Putamen (tissue), 1 donor: ENCODE measurements at regions not wholly inside any gene's neighbourhood (a gene's known extent, or its start where the extent isn't known, plus 50 kb on each side); places are given as distances from the start of the nearest gene placed in this dataset.
"Not testable (repeated sequence)": the region's sequence is repeated elsewhere in the genome, so short reads cannot be mapped to it uniquely, and the experiment has no call there.

Experiments
- DNase-seq: peaks from one replicate; pipeline ENCODE4 v3.0.0-alpha.2; 2016; ENCODE audit warnings: low spot score

DNA sequence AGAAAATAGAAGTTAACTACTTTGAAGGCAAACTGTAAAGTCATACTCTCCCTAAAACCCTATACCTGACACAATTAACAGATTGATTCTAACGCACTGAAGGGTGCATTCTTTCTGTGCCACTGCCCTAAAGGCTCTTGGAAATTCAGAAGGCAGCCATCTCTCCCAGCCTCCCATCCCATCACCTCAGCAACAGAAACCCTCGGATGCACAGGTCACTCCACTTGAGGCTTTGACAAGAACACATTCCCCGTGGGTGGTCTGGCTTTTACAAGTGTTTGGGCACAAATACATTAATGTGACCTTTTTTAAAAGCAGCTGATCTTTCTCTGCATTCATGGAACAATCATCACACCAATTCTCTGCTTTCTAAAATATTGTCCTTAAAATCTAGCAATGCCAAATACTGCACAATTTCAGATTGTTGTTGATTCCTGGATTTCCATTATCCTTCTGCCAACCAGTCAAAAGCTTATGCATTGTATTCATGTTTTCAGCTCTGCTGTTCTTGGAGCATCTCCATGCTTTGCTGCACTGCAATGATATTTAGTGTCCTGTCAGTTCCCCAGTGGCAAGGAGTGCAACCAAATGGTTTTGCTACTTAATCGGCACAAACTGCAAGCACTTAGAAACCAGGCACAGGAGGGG lies 175.6 kb downstream of the TMEM161B start:
- DNase-seq = peak; percentile 52

DNA sequence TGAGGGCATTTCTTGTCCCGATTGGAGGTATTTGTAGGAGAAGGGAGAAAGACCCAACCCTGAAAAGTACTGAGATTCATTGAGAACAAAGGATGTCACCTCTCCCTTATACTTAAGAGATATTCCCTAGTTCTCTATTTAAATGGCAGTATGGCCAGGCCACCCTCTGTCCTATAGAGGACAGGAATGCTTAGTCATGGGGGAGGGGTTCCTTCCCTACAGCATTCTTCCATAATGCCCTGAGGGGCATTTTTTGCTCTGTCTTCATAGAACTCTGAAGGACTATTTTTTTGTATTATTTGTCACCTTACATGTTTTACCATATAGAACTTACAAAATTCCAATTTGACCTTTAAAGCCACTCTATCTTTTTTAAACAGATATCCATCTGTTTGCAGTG lies 176.3 kb downstream of the TMEM161B start:
- DNase-seq = no peak

DNA sequence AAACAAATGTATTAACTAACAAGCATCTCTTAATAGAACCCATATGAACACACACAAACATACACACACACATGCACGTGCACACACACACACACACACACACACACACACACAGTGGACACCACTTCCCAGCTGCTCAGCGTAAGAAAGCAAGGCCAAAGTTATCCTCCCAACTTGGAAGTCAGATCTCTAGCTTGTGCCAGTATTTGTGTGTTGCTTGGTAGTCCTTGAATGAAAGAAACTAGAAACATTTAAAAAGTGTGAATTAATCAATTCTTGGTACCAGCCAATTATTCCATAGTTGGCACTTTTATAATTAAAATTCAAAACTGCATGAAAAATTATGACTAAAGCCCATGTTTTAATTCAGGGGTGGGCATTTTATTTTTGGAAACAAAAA lies 178.1 kb downstream of the TMEM161B start:
- no peak for DNase-seq

DNA sequence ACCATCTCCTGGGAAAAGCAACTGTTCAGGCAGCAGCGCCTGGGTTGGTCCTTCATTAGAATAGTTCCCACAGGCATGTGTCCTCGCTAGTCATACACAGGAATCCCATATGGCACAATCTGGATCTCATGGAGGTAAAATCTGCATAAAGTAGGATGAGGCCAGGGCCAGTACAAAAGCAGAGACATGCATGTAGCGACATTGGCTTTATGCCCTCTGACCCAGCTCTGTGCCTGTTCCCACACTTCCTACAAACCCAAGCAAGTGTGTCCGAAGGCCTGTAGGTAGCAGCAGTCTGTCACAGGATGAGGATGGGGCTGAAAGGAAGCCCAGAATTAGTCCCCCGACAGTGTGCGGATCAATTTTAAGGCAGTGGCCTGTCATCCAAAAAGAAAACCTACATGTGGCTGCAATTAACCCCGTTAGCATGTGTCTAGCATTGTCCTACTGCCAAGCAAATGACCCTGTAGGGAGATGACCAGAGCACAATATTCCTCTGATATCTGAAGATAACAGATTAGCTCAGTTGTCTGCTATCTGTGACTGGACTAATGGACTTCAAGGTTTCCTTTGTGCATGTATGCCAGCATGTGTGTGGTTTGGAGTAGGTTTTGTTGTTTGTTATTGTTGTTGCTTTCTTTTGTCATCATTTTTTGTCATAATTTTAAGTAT lies 178.8 kb downstream of the TMEM161B start:
- no peak for DNase-seq

- no peak for DNase-seq
These were observed 183.2 kb downstream of the TMEM161B start for GRCh38 chr5:88085462-88085861.

DNA sequence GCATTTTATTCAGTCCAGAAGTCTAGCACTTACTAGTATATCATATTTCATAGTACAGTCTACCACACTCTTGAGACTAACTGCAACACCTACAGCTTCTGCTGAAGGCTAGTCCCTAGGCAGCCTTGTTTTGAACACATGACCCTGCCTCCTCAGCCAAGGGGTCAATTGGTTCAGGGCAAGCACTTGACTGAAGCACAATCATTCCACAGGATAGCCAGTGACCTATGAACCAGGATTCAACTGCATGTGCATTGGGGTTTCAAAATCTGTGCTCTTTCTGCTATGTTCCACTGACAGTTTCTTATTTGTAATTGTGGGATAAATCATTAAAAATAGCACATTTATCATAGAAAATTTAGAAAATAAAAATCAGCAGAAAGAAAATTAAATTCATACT lies 186.8 kb downstream of the TMEM161B start:
- DNase-seq = no peak

DNA sequence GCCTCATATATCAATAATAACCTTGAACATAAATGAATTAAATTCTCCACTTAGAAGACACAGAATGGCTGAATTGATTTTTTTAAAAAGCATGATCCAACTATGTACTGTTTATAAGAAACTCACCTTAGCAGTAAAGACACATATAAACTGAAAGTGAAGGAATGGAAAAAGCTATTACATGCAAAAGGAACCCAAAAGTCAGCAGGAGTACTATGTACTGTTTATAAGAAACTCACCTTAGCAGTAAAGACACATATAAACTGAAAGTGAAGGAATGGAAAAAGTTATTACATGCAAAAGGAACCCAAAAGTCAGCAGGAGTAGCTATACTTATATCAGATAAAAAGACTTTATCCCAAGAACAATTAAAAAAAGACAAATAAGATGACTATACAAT lies 204.8 kb downstream of the TMEM161B start:
- DNase-seq = no peak

GRCh38 chr5:88060194-88060593 lies 208.5 kb downstream of the TMEM161B start:
- DNase-seq = no peak

GRCh38 chr5:88058625-88059024 lies 210.0 kb downstream of the TMEM161B start:
- DNase-seq = no peak

- not testable (repeated sequence) for DNase-seq
These were observed 216.2 kb downstream of the TMEM161B start for GRCh38 chr5:88052468-88052867.

DNA sequence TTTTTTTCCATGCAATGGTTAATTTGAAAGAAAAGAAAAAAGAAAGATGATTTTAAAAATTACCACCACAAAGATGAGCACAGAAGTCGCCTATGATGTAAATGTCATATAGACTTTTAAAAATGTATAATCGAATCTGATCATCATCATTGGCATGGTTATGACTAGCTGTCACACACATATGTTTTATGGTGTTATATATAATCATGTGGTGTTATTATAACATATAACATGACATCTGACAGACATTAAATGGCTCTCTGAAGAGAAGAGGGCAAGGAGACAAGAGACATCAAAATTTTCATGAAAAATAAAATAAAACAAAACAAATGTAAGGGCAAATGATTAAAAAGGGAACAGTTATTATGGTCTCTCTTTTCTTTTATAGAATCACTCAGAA lies 217.5 kb downstream of the TMEM161B start:
- DNase-seq = no peak

DNA sequence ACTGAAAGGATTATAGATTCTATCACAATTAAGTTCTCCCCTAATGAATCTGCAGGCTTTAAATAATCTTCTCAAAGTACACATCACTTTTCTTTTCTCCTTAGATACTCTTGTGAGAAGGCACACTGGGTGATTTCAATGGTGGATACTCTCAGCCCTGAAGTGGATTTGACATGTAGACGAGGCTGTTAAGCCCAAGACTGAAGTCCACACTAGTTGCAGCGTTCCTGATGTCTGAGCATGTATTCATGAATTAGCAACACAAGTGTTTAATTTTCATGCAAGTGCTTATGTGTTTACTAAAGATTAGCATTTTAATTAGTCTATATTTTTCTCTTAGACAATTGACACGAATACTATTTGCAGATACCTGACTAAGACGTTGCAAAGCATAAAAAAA lies 218.9 kb downstream of the TMEM161B start:
- no peak for DNase-seq

- peak; percentile 14 for DNase-seq
These were observed 219.5 kb downstream of the TMEM161B start for GRCh38 chr5:88049156-88049555.

DNA sequence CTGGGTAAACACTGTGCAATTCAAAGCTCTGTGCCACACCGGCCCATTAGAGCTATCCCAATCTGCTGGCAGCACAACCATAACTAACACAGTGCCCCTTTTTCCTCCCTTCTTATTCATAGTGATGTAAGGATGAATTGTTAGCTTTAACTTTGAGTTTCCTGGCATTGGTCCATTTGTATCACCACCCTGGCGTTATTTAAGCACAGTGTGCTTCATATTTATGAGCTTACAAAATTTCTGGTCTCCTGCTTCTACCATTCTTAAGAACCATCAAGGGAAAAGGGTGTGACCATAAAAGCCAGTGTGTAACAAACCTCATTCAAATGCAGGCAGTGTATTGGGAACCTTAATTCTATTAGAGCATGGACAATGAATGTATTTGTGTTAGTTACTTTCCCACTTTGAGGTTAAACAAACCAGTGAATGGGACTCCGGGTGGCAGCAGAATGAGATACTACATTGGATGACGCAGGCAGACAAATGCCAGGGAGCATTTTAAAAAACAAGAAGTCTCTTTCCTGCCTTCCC lies 222.6 kb downstream of the TMEM161B start:
- peak; percentile 81 for DNase-seq

GRCh38 chr5:88045165-88045564 lies 223.5 kb downstream of the TMEM161B start:
- DNase-seq = peak; percentile 47

GRCh38 chr5:88034520-88034919 lies 234.1 kb downstream of the TMEM161B start:
- DNase-seq = no peak

GRCh38 chr5:88033191-88033590 lies 235.5 kb downstream of the TMEM161B start:
- no peak for DNase-seq

DNA sequence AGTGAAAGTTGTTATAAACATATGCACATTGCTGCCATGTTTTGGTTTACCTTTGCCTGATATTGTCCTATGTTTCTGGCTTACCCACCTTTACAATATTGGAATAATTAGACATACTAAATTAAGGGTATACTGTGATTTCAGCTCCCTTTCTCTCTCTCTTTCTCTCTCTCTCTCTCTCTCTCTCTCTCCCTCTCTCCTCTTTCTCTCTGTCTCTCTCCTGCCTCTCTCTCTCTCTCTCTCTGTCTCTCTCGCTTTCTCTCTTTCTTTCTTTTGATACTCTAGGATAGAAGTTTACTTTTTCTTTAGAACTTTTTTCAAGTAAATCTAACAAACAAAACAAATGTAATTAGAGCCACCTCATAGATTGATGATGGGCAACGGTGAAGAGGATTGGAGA lies 239.6 kb downstream of the TMEM161B start:
- no peak for DNase-seq

DNA sequence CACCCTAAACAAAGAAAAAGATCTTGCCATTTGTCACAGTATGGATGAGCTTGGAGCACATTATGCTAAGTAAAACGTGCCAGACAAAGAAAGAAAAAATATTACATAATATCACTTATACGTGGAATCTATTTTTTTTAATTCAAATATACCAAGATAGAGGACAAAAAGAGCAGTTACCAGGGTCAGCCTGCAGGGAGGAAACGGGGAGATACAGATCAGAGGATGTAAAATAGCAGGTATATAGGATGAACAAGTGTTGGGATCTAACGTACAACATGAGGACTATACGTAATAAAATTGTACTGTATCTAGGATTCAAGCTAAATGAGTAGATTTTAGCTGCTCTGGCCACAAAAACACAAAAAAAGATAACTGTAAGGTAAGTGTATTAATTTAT lies 247.5 kb downstream of the TMEM161B start:
- DNase-seq = no peak

- DNase-seq = not testable (repeated sequence)
These were observed 253.7 kb downstream of the TMEM161B start for GRCh38 chr5:88014984-88015383.

DNA sequence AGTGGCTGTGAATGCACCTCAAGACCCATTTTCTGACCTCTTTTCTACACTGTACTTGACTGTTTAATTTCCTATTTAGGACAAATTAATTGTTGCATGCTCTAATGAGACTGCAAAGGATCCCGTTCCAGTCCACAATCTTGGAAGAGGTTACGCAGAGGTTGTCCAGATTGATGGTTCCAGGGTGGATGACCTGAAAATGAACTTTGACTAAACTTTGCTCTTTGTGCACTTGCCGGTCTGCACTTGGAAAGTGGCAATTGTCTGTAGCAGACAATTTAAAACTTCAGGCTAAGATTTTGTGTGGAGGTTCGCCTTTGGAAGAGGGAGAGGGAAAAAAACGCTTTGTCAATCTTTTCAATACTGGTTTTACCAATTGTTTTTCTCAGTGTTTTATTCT lies 267.8 kb downstream of the TMEM161B start:
- no peak for DNase-seq

- DNase-seq = no peak
These were observed 271.0 kb downstream of the TMEM161B start for GRCh38 chr5:87997662-87998061.

- DNase-seq = no peak
These were observed 302.4 kb downstream of the TMEM161B start for GRCh38 chr5:87966213-87966612.

DNA sequence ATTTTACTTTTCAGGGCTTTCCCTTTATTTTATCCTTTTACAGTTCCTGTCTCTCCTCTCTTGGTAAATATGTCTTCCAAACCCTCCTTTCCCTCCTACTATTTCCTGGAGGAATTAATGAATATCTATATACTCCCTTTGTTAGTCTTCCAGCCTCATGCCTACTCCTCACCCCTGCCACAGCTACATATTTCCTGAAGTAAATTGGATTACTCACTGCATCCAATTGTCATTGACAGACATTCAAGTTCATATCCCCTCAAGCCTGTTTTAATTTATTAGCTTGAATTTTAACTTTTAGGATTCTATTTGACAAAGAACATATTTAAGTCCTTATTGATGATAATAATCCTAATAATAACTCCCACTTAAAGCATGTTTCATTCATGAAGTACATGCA lies 314.5 kb downstream of the TMEM161B start:
- no peak for DNase-seq
